ENCODE measurements at regions not wholly inside any gene's neighbourhood (a gene's known extent, or its start where the extent isn't known, plus 50 kb on each side); places are given as distances from the start of the nearest gene placed in this dataset.

DNA sequence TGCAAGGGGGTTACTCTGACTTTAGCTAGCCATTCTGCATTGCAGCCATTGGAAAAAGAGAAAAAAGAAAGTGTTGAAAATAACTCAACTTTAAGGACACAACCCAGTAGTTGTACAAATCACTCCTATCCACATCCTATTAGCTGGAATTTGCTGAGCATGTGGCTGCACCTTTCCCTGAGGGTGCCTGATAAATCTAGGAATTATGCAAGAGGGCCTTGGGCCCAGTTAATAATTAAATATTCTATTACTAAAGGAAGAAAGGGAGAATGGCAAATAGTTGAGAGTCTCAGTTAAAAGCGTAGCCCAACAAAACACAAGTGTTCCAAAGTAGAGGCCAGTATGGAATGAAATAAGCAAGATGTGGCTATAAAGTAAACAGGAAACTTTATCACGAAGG lies 200.9 kb upstream of the CNTNAP2 start:
- no peak overlapping the region for H3K23ac ChIP-seq (ENCODE audit: low read length)

DNA sequence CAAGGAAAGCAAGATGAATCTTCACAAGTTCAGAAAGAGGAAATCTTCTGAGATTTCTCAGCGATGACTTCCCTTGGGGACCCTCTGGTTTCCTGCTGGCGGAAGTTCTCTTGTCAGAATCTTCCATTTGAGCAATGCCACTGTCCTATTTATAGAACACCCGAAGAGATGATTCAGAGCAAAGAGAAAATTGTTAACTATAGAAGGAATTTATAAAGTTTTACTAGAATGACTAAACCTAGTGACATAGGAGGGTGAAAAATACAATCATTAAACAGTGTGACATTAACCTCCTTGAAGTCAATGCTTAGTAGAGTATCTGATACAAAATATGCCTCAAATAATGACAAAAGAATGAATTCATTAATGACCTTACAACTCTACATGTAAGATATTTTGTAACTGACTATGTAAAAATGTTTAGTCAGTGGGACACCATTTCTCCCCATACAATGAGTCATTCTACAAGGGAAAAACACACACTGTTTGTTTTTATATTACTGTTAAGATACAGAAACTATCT lies 206.5 kb upstream of the CNTNAP2 start:
- no peak overlapping the region for H4K91ac ChIP-seq (ENCODE audit: low read depth, low read length)
- no peak for DNase-seq
- no peak overlapping the region for H3K14ac ChIP-seq (ENCODE audit: low read length)
- H2AFZ ChIP-seq (ENCODE audit: insufficient read depth, low read length, poor library complexity): no peak overlapping the region
- H3K27me3 ChIP-seq (ENCODE audit: insufficient read depth, low read length): no peaks in the 10 kb centered on the region
- H3K4me2 ChIP-seq (ENCODE audit: low read length): no peak overlapping the region
- H3K4ac ChIP-seq (ENCODE audit: low read depth, low read length): no peak overlapping the region
- no peak overlapping the region for H3K9ac ChIP-seq (ENCODE audit: low read length)
- no CpG with 5 or more reads among the region's 3 CpGs for WGBS (ENCODE audit: extremely low coverage, insufficient coverage, insufficient read length)
- H2BK12ac ChIP-seq (ENCODE audit: low read length): no peak overlapping the region
- no peak overlapping the region for H3K4me3 ChIP-seq (ENCODE audit: low read depth, low read length)
- H3K23ac ChIP-seq (ENCODE audit: low read length): no peak overlapping the region
- H3K36me3 ChIP-seq (ENCODE audit: control insufficient read depth in 1 of 2, insufficient read depth in 2 of 2, low read length in 2 of 2): no peaks in the 10 kb centered on the region
- H3K27ac ChIP-seq (ENCODE audit: low read depth, low read length): no peak overlapping the region
- H2BK5ac ChIP-seq (ENCODE audit: low read depth, low read length, poor library complexity): no peak overlapping the region
- no peak overlapping the region for H2BK120ac ChIP-seq (ENCODE audit: insufficient read depth, low read length, poor library complexity)
- H4K12ac ChIP-seq (ENCODE audit: low read depth, low read length): no peak overlapping the region
- H3K9me3 ChIP-seq (ENCODE audit: insufficient read depth, low read depth, low read length): no peaks in the 10 kb centered on the region
- H3K4me1 ChIP-seq (ENCODE audit: control insufficient read depth in 1 of 2, insufficient read depth in 2 of 2, low read length in 2 of 2): no peaks in the 10 kb centered on the region
- H2AK5ac ChIP-seq (ENCODE audit: low read length): no peak overlapping the region
- no peak overlapping the region for H3K18ac ChIP-seq (ENCODE audit: low read length)
- no peak overlapping the region for H4K8ac ChIP-seq (ENCODE audit: low read depth, low read length)
- no peaks in the 10 kb centered on the region for H3K79me1 ChIP-seq (ENCODE audit: low read length)
- H3K79me2 ChIP-seq (ENCODE audit: control insufficient read depth, insufficient read depth, low read length, poor library complexity): no peaks in the 10 kb centered on the region

More for the DNA sequence above, 200.9 kb upstream of the CNTNAP2 start:
- H3K4ac ChIP-seq (ENCODE audit: low read depth, low read length): no peak overlapping the region
- no peak overlapping the region for H3K27ac ChIP-seq (ENCODE audit: low read depth, low read length)
- no peak overlapping the region for H4K91ac ChIP-seq (ENCODE audit: low read depth, low read length)
- no CpG with 5 or more reads among the region's 2 CpGs for WGBS (ENCODE audit: extremely low coverage, insufficient coverage, insufficient read length)
- H3K4me2 ChIP-seq (ENCODE audit: low read length): no peak overlapping the region
- H2BK5ac ChIP-seq (ENCODE audit: low read depth, low read length, poor library complexity): no peak overlapping the region
- no peak overlapping the region for H3K14ac ChIP-seq (ENCODE audit: low read length)
- H3K79me1 ChIP-seq (ENCODE audit: low read length): no peaks in the 10 kb centered on the region
- H2BK12ac ChIP-seq (ENCODE audit: low read length): no peak overlapping the region
- H3K18ac ChIP-seq (ENCODE audit: low read length): no peak overlapping the region
- H3K79me2 ChIP-seq (ENCODE audit: control insufficient read depth, insufficient read depth, low read length, poor library complexity): no peaks in the 10 kb centered on the region
- no peak overlapping the region for H2BK120ac ChIP-seq (ENCODE audit: insufficient read depth, low read length, poor library complexity)
- no peak for DNase-seq
- H4K8ac ChIP-seq (ENCODE audit: low read depth, low read length): no peak overlapping the region
- H3K4me3 ChIP-seq (ENCODE audit: low read depth, low read length): no peak overlapping the region
- no peak overlapping the region for H2AK5ac ChIP-seq (ENCODE audit: low read length)
- H4K12ac ChIP-seq (ENCODE audit: low read depth, low read length): no peak overlapping the region
- H3K9me3 ChIP-seq (ENCODE audit: insufficient read depth, low read depth, low read length): peaks cover 1% of the 10 kb centered on the region
- no peaks in the 10 kb centered on the region for H3K36me3 ChIP-seq (ENCODE audit: control insufficient read depth in 1 of 2, insufficient read depth in 2 of 2, low read length in 2 of 2)
- H2AFZ ChIP-seq (ENCODE audit: insufficient read depth, low read length, poor library complexity): no peak overlapping the region
- H3K9ac ChIP-seq (ENCODE audit: low read length): no peak overlapping the region
- H3K27me3 ChIP-seq (ENCODE audit: insufficient read depth, low read length): no peaks in the 10 kb centered on the region
- H3K4me1 ChIP-seq (ENCODE audit: control insufficient read depth in 1 of 2, insufficient read depth in 2 of 2, low read length in 2 of 2): no peaks in the 10 kb centered on the region

DNA sequence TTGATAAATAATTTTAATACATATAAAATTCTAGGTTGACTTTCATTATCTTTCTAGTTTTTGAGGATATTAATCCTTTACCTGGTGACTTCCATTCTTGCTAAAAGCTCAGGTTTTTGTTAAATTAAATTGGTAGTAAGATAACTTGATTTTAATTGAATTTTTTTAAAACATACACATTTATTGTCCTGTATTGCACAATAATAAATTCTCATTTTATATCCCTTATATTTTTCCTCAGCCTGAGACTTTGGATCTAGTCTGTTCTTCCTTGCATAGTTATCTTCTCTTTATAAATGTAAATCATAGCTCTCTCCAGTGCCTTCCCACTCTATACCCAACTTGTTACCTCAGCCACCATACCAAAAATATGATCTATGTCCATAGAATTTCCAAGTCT lies 212.9 kb upstream of the CNTNAP2 start:
- no peaks in the 10 kb centered on the region for H3K27me3 ChIP-seq (ENCODE audit: insufficient read depth, low read length)
- H3K4me1 ChIP-seq (ENCODE audit: control insufficient read depth in 1 of 2, insufficient read depth in 2 of 2, low read length in 2 of 2): no peaks in the 10 kb centered on the region
- H3K9ac ChIP-seq (ENCODE audit: low read length): no peak overlapping the region
- no peak overlapping the region for H2BK5ac ChIP-seq (ENCODE audit: low read depth, low read length, poor library complexity)
- no peaks in the 10 kb centered on the region for H3K36me3 ChIP-seq (ENCODE audit: control insufficient read depth in 1 of 2, insufficient read depth in 2 of 2, low read length in 2 of 2)
- no peak overlapping the region for H3K23ac ChIP-seq (ENCODE audit: low read length)
- H3K14ac ChIP-seq (ENCODE audit: low read length): no peak overlapping the region
- H3K18ac ChIP-seq (ENCODE audit: low read length): no peak overlapping the region
- no peak overlapping the region for H2BK12ac ChIP-seq (ENCODE audit: low read length)
- H3K9me3 ChIP-seq (ENCODE audit: insufficient read depth, low read depth, low read length): no peaks in the 10 kb centered on the region
- no peak overlapping the region for H3K4ac ChIP-seq (ENCODE audit: low read depth, low read length)
- H2AFZ ChIP-seq (ENCODE audit: insufficient read depth, low read length, poor library complexity): no peak overlapping the region
- H3K4me2 ChIP-seq (ENCODE audit: low read length): no peak overlapping the region
- H2BK120ac ChIP-seq (ENCODE audit: insufficient read depth, low read length, poor library complexity): no peak overlapping the region
- no peak overlapping the region for H2AK5ac ChIP-seq (ENCODE audit: low read length)
- no peak overlapping the region for H3K27ac ChIP-seq (ENCODE audit: low read depth, low read length)
- H3K4me3 ChIP-seq (ENCODE audit: low read depth, low read length): no peak overlapping the region
- no peaks in the 10 kb centered on the region for H3K79me2 ChIP-seq (ENCODE audit: control insufficient read depth, insufficient read depth, low read length, poor library complexity)
- H3K79me1 ChIP-seq (ENCODE audit: low read length): no peaks in the 10 kb centered on the region
- DNase-seq: no peak
- no peak overlapping the region for H4K12ac ChIP-seq (ENCODE audit: low read depth, low read length)
- no peak overlapping the region for H4K91ac ChIP-seq (ENCODE audit: low read depth, low read length)
- no peak overlapping the region for H4K8ac ChIP-seq (ENCODE audit: low read depth, low read length)

- no peaks in the 10 kb centered on the region for H3K36me3 ChIP-seq (ENCODE audit: control insufficient read depth in 1 of 2, insufficient read depth in 2 of 2, low read length in 2 of 2)
- H3K9ac ChIP-seq (ENCODE audit: low read length): no peak overlapping the region
- DNase-seq: no peak
- H2BK5ac ChIP-seq (ENCODE audit: low read depth, low read length, poor library complexity): no peak overlapping the region
- H2AFZ ChIP-seq (ENCODE audit: insufficient read depth, low read length, poor library complexity): no peak overlapping the region
- no peak overlapping the region for H3K14ac ChIP-seq (ENCODE audit: low read length)
- no peak overlapping the region for H3K4me3 ChIP-seq (ENCODE audit: low read depth, low read length)
- no peaks in the 10 kb centered on the region for H3K27me3 ChIP-seq (ENCODE audit: insufficient read depth, low read length)
- WGBS (ENCODE audit: extremely low coverage, insufficient coverage, insufficient read length): no CpG with 5 or more reads among the region's 3 CpGs
- no peak overlapping the region for H3K18ac ChIP-seq (ENCODE audit: low read length)
- H4K8ac ChIP-seq (ENCODE audit: low read depth, low read length): no peak overlapping the region
- H2AK5ac ChIP-seq (ENCODE audit: low read length): no peak overlapping the region
- no peak overlapping the region for H3K27ac ChIP-seq (ENCODE audit: low read depth, low read length)
- H3K79me2 ChIP-seq (ENCODE audit: control insufficient read depth, insufficient read depth, low read length, poor library complexity): no peaks in the 10 kb centered on the region
- H3K4me2 ChIP-seq (ENCODE audit: low read length): no peak overlapping the region
- H3K4me1 ChIP-seq (ENCODE audit: control insufficient read depth in 1 of 2, insufficient read depth in 2 of 2, low read length in 2 of 2): no peaks in the 10 kb centered on the region
- H4K12ac ChIP-seq (ENCODE audit: low read depth, low read length): no peak overlapping the region
- H3K4ac ChIP-seq (ENCODE audit: low read depth, low read length): no peak overlapping the region
- no peak overlapping the region for H2BK12ac ChIP-seq (ENCODE audit: low read length)
- H4K91ac ChIP-seq (ENCODE audit: low read depth, low read length): no peak overlapping the region
- H2BK120ac ChIP-seq (ENCODE audit: insufficient read depth, low read length, poor library complexity): no peak overlapping the region
- no peak overlapping the region for H3K23ac ChIP-seq (ENCODE audit: low read length)
- no peaks in the 10 kb centered on the region for H3K9me3 ChIP-seq (ENCODE audit: insufficient read depth, low read depth, low read length)
- H3K79me1 ChIP-seq (ENCODE audit: low read length): no peaks in the 10 kb centered on the region
Measured at GRCh38 chr7:145902123-145902522, 214.5 kb upstream of the CNTNAP2 start.

Measured in trophoblast cell (in vitro differentiated cells and primary cell).